Stomach (tissue), 8 donors: ENCODE measurements at regions not wholly inside any gene's neighbourhood (a gene's known extent, or its start where the extent isn't known, plus 50 kb on each side); places are given as distances from the start of the nearest gene placed in this dataset.
"Not testable (repeated sequence)": the region's sequence is repeated elsewhere in the genome, so short reads cannot be mapped to it uniquely, and the experiment has no call there.

Source experiments
- DNase-seq, 2 donors: peaks; one replicate each; pipeline versions ENCODE4 v3.0.0 to v3.0.0-alpha.2; 2013 to 2019
- H3K27ac ChIP-seq, 5 donors: fragments of 200-600 bp in 4 of 5; sonication (generic) in 4 of 5; one replicate each; pipeline ENCODE4 v1.5.1; 2013 to 2019; ENCODE audit warnings: mild to moderate bottlenecking in 1 of 5, moderate library complexity in 1 of 5
- H3K27me3 ChIP-seq, 3 donors: fragments of 200-600 bp; sonication (generic); one replicate each; pipeline ENCODE4 v1.5.1; 2017 to 2019; ENCODE audit warnings: mixed run types in 1 of 3
- H3K36me3 ChIP-seq, 4 donors: fragments of 200-600 bp; sonication (generic); 1 replicate in 3 of 4; 2 replicates in 1 of 4; pipeline ENCODE4 v1.5.1; 2016 to 2019
- H3K4me1 ChIP-seq, 4 donors: fragments of 200-600 bp; sonication (generic); one replicate each; pipeline ENCODE4 v1.5.1; 2016 to 2019
- H3K4me3 ChIP-seq, 4 donors: fragments of 200-600 bp; sonication (generic) in 3 of 4; one replicate each; pipeline ENCODE4 v1.5.1; 2016 to 2019; ENCODE audit warnings: mild to moderate bottlenecking in 1 of 4
- H3K9me3 ChIP-seq, 4 donors: fragments of 200-600 bp; sonication (generic); one replicate each; pipeline ENCODE4 v1.5.1; 2016 to 2019
- EP300 ChIP-seq: sonication (generic); formaldehyde crosslinking; IDR thresholded peaks from one replicate; pipeline ENCODE4 v1.6.1; 2017; ENCODE audit warnings: antibody characterized with exemption
- POLR2A ChIP-seq, 4 donors: fragments of 450-650 bp; IDR thresholded peaks; one replicate each; pipeline ENCODE4 v1.6.1; 2016; ENCODE audit warnings: antibody characterized with exemption in 4 of 4, control low read depth in 2 of 4, mild to moderate bottlenecking in 1 of 4, moderate library complexity in 1 of 4
- POLR2AphosphoS5 ChIP-seq, 3 donors: sonication (generic); formaldehyde crosslinking; IDR thresholded peaks; one replicate each; pipeline ENCODE4 v1.6.1; 2016; ENCODE audit warnings: antibody characterized with exemption in 3 of 3
- WGBS, 5 donors: extraction: QIAGEN DNeasy Blood & Tissue Kit in 3 of 5; methylation state at CpG; one replicate each; pipeline versions ENCODE4 v1.1.5 to v1.1.7; 2013 to 2018; 5-methylcytosine and 5-hydroxymethylcytosine counted together
- intact Hi-C: fragments of 100-400 bp; cut with DNase I; formaldehyde crosslinking; loops from one replicate; pipeline ENCODE4 v1.15.1; 2023; ENCODE audit warnings: low total_unique reads
- TF ChIP-seq, protein P1 (sequence below), 7 experiments: fragments of 450-650 bp in 4 of 7; fragments of 200-600 bp in 3 of 7; sonication (generic) in 3 of 7; IDR thresholded peaks; one replicate each; pipeline ENCODE4 v1.5.1; 2016 to 2019; ENCODE audit warnings: antibody characterized with exemption in 7 of 7, control low read depth in 2 of 7, mild to moderate bottlenecking in 1 of 7
- donor health status: healthy with polysubstance abuse.
- donor health status: Bipolar disorder and iron deficiency.
- donor health status: healthy.

DNA sequence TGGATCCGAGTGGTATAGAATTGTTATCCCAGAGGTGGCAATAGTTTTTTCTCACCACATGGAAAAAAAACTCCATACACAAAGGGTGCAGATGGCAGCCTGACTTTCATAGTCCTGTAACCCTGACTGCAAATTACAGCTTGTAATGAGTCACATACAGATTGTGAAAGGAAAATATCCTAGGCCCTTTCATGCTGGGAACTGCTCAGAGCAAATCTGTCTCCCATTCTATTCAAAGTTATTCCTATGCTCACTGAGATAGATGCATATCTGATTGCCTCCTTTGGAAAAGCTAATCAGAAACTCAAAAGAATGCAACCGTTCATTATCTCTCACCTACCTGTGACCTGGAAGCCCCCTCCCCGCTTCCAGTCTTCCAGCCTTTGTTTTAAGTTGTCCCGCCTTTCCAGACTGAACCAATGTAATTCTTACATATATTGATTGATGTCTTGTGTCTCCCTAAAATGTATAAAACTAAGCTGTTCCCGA is 108.7 kb upstream of the MAP3K4 start:
- WGBS, 5 donors = 63 to 72% (median 66%) methylated on average over 5 of the region's 5 CpGs
- intact Hi-C loops = no loop called here
- no peak overlapping the region for H3K27ac ChIP-seq

DNA sequence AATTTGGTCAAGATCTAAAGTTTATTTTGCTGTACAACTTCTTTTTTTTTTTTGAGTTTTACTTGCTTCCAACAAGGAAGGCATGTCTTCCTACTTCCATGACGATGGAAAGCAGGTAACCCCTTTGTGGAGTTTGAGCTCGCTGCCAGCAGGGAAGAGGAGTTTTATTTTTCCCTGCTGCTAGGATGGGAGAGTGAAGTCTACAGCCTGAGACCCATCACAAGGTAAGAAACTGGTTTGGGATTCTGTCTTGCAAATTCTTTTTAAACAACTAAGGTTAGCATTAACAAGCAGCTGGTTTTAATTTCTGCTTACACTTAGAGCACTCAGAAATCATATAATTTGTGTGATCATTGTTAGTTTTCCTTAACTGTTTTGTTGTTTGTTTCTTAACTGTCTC is 108.0 kb upstream of the MAP3K4 start:
- intact Hi-C loops = no loop called here
- no peak overlapping the region for H3K27ac ChIP-seq
- H3K36me3 ChIP-seq = no peaks in the 10 kb centered on the region
- DNase-seq = no peak
- no peaks in the 10 kb centered on the region for H3K9me3 ChIP-seq
- TF ChIP-seq POLR2AphosphoS5 (IDR thresholded peaks at IDR 0.05) (no peak), EP300 (no peak), POLR2A (IDR thresholded peaks at IDR 0.05) (no peak)
- TF ChIP-seq, protein P1, sequence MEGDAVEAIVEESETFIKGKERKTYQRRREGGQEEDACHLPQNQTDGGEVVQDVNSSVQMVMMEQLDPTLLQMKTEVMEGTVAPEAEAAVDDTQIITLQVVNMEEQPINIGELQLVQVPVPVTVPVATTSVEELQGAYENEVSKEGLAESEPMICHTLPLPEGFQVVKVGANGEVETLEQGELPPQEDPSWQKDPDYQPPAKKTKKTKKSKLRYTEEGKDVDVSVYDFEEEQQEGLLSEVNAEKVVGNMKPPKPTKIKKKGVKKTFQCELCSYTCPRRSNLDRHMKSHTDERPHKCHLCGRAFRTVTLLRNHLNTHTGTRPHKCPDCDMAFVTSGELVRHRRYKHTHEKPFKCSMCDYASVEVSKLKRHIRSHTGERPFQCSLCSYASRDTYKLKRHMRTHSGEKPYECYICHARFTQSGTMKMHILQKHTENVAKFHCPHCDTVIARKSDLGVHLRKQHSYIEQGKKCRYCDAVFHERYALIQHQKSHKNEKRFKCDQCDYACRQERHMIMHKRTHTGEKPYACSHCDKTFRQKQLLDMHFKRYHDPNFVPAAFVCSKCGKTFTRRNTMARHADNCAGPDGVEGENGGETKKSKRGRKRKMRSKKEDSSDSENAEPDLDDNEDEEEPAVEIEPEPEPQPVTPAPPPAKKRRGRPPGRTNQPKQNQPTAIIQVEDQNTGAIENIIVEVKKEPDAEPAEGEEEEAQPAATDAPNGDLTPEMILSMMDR (IDR thresholded peaks at IDR 0.05) = no peak
- H3K4me3 ChIP-seq = no peak overlapping the region
- H3K4me1 ChIP-seq = no peaks in the 10 kb centered on the region
- H3K27me3 ChIP-seq = no peaks in the 10 kb centered on the region
- WGBS, 5 donors = 69 to 91% (median 80%) methylated on average over 2 of the region's 2 CpGs

More for the DNA sequence above, 108.7 kb upstream of the MAP3K4 start:
- no peaks in the 10 kb centered on the region for H3K9me3 ChIP-seq
- no peak for TF ChIP-seq POLR2AphosphoS5 (IDR thresholded peaks at IDR 0.05)
- no peak for TF ChIP-seq EP300
- TF ChIP-seq, protein P1 (IDR thresholded peaks at IDR 0.05) = no peak
- TF ChIP-seq POLR2A (IDR thresholded peaks at IDR 0.05) = no peak
- H3K27me3 ChIP-seq = no peaks in the 10 kb centered on the region
- H3K4me1 ChIP-seq = no peaks in the 10 kb centered on the region
- DNase-seq = no peak
- no peaks in the 10 kb centered on the region for H3K36me3 ChIP-seq
- no peak overlapping the region for H3K4me3 ChIP-seq

- DNase-seq = no peak
- no peak for TF ChIP-seq POLR2AphosphoS5 (IDR thresholded peaks at IDR 0.05)
- TF ChIP-seq EP300 = no peak
- no peak for TF ChIP-seq POLR2A (IDR thresholded peaks at IDR 0.05)
- TF ChIP-seq, protein P1 (IDR thresholded peaks at IDR 0.05) = no peak
- Histone ChIP-seq H3K9me3 (no peaks in the 10 kb centered on the region), H3K27me3 (no peaks in the 10 kb centered on the region), H3K4me3 (no peak overlapping the region), H3K36me3 (no peaks in the 10 kb centered on the region), H3K27ac (no peak overlapping the region), H3K4me1 (no peaks in the 10 kb centered on the region)
- intact Hi-C loops = no loop called here
- WGBS, 5 donors = 75 to 84% (median 79%) methylated on average over 4 of the region's 4 CpGs
Observed at GRCh38 chr6:160883999-160884398, 107.6 kb upstream of the MAP3K4 start.

DNA sequence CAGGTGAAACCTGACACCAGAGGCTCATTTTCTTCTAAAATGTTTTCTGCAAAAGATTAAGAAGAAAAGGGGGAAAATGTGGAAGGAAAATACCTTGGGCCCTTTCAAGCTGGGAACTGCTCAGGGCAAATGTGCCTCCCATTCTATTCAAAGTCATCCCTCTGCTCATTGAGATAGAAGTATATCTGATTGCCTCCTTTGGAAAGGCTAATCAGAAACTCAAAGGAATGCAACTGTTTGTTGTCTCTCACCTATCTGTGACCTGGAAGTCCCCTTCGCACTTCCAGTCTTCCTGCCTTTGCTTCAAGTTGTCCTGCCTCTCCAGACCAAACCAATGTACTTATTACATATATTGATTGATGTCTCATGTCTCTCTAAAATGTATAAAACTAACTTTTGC is 102.4 kb upstream of the MAP3K4 start:
- H3K4me1 ChIP-seq, H3K4me3 ChIP-seq, DNase-seq, H3K36me3 ChIP-seq, H3K27me3 ChIP-seq, intact Hi-C loops, H3K9me3 ChIP-seq, H3K27ac ChIP-seq: not testable (repeated sequence)
- WGBS, 5 donors = 75 to 96% (median 84%) methylated on average over 1 of the region's 1 CpG

DNA sequence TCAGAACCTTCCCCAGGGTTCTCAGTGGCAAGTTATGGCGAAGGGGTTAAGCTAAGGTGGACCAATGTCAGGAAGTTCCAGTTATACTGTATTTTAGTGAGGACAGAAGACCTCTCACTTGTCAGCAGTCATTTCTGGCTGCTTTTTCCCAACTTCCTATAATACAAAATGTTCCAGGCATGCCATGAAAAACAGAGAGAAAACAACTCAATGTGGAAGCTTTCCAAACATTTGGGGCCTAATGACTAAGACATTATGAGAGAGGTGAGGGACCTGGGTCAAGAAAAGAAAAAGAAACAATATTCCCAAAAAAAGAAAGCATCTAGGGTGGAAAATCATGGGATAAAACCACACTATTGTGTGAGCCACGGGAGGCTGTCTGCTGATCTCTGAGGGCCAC is 99.9 kb upstream of the MAP3K4 start:
- H3K4me3 ChIP-seq = no peak overlapping the region
- H3K9me3 ChIP-seq = no peaks in the 10 kb centered on the region
- intact Hi-C loops = no loop called here
- no peaks in the 10 kb centered on the region for H3K27me3 ChIP-seq
- no peaks in the 10 kb centered on the region for H3K36me3 ChIP-seq
- TF ChIP-seq EP300 (no peak), POLR2AphosphoS5 (IDR thresholded peaks at IDR 0.05) (no peak), POLR2A (IDR thresholded peaks at IDR 0.05) (no peak)
- TF ChIP-seq, protein P1 (IDR thresholded peaks at IDR 0.05) = no peak
- no peak overlapping the region for H3K27ac ChIP-seq
- DNase-seq = no peak
- 75 to 85% (median 83%) methylated on average over 2 of the region's 2 CpGs for WGBS, 5 donors
- no peaks in the 10 kb centered on the region for H3K4me1 ChIP-seq
